ENCODE measurements at regions not wholly inside any gene's neighbourhood (a gene's known extent, or its start where the extent isn't known, plus 50 kb on each side); places are given as distances from the start of the nearest gene placed in this dataset.

GRCh38 chr2:58667137-58667774 lies 426.1 kb upstream of the FANCL start:
- DNase-seq (no peak), ATAC-seq (no peak)
- no peaks in the 10 kb centered on the region for H3K36me3 ChIP-seq (ENCODE audit: low read depth)
- H3K4me1 ChIP-seq (ENCODE audit: low read depth) = no peaks in the 10 kb centered on the region
- no peaks in the 10 kb centered on the region for H3K9me3 ChIP-seq
- no peak overlapping the region for H3K4me3 ChIP-seq
- intact Hi-C loops (cut with DNase I, micrococcal nuclease) = no loop called here
- TF ChIP-seq, protein P1, sequence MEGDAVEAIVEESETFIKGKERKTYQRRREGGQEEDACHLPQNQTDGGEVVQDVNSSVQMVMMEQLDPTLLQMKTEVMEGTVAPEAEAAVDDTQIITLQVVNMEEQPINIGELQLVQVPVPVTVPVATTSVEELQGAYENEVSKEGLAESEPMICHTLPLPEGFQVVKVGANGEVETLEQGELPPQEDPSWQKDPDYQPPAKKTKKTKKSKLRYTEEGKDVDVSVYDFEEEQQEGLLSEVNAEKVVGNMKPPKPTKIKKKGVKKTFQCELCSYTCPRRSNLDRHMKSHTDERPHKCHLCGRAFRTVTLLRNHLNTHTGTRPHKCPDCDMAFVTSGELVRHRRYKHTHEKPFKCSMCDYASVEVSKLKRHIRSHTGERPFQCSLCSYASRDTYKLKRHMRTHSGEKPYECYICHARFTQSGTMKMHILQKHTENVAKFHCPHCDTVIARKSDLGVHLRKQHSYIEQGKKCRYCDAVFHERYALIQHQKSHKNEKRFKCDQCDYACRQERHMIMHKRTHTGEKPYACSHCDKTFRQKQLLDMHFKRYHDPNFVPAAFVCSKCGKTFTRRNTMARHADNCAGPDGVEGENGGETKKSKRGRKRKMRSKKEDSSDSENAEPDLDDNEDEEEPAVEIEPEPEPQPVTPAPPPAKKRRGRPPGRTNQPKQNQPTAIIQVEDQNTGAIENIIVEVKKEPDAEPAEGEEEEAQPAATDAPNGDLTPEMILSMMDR (IDR thresholded peaks at IDR 0.05) = no peak

GRCh38 chr2:58666323-58666970 lies 425.3 kb upstream of the FANCL start:
- DNase-seq (no peak), ATAC-seq (no peak)
- Histone ChIP-seq H3K4me3 (no peak overlapping the region), H3K9me3 (no peaks in the 10 kb centered on the region), H3K4me1 (ENCODE audit: low read depth) (no peaks in the 10 kb centered on the region), H3K36me3 (ENCODE audit: low read depth) (no peaks in the 10 kb centered on the region)
- intact Hi-C loops (cut with DNase I, micrococcal nuclease) = no loop called here
- TF ChIP-seq, protein P1 (IDR thresholded peaks at IDR 0.05) = no peak

DNA sequence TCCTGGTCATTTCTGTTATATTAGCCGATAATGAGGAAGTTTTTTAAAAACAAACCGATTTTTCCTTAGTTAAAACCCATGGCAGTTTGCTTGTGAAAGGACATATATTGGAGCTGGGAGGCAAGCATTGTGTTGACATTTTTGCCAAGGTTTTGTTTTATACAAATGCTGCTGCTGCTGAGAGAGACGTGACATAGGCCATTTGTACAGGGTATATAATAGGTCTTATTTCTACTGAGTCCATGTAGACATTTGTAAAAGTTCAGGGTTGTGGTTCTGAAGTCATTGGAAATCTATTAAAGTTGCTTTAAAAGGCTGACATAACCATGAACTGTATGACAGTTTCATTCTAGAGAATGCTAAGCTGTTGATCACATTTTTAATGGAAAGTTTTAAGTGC lies 424.0 kb upstream of the FANCL start:
- no peaks in the 10 kb centered on the region for H3K9me3 ChIP-seq
- H3K4me1 ChIP-seq (ENCODE audit: low read depth) = no peaks in the 10 kb centered on the region
- TF ChIP-seq, protein P1 (IDR thresholded peaks at IDR 0.05) = no peak
- H3K36me3 ChIP-seq (ENCODE audit: low read depth) = no peaks in the 10 kb centered on the region
- DNase-seq (no peak), ATAC-seq (no peak)
- H3K4me3 ChIP-seq = no peak overlapping the region
- intact Hi-C loops (cut with DNase I, micrococcal nuclease) = no loop called here

GRCh38 chr2:58664523-58665151 lies 423.5 kb upstream of the FANCL start:
- ATAC-seq = no peak
- H3K4me1 ChIP-seq (ENCODE audit: low read depth) = no peaks in the 10 kb centered on the region
- intact Hi-C loops (cut with DNase I, micrococcal nuclease) = no loop called here
- DNase-seq = no peak
- no peak overlapping the region for H3K4me3 ChIP-seq
- no peaks in the 10 kb centered on the region for H3K9me3 ChIP-seq
- H3K36me3 ChIP-seq (ENCODE audit: low read depth) = no peaks in the 10 kb centered on the region
- TF ChIP-seq, protein P1 (IDR thresholded peaks at IDR 0.05) = no peak

- DNase-seq (no peak), ATAC-seq (no peak)
- intact Hi-C loops (cut with DNase I, micrococcal nuclease) = no loop called here
- no peak overlapping the region for H3K4me3 ChIP-seq
- no peaks in the 10 kb centered on the region for H3K4me1 ChIP-seq (ENCODE audit: low read depth)
- TF ChIP-seq, protein P1 (IDR thresholded peaks at IDR 0.05) = no peak
- H3K9me3 ChIP-seq = no peaks in the 10 kb centered on the region
- no peaks in the 10 kb centered on the region for H3K36me3 ChIP-seq (ENCODE audit: low read depth)
Measured at GRCh38 chr2:58660046-58660445, 418.9 kb upstream of the FANCL start.
